NCI-H82 treated with DMSO at 0.1 percent for 48 hours (cell line): ENCODE measurements at regions not wholly inside any gene's neighbourhood (a gene's known extent, or its start where the extent isn't known, plus 50 kb on each side); places are given as distances from the start of the nearest gene placed in this dataset.

Experiments used
- DNase-seq: peaks from one replicate; lab custom pipeline; 2025; ENCODE audit not compliant: unreplicated experiment; lab: John Stamatoyannopoulos, UW

- no peak for DNase-seq
These were observed 375.0 kb downstream of the MAN2A1 start for GRCh38 chr5:110064603-110065268.

DNA sequence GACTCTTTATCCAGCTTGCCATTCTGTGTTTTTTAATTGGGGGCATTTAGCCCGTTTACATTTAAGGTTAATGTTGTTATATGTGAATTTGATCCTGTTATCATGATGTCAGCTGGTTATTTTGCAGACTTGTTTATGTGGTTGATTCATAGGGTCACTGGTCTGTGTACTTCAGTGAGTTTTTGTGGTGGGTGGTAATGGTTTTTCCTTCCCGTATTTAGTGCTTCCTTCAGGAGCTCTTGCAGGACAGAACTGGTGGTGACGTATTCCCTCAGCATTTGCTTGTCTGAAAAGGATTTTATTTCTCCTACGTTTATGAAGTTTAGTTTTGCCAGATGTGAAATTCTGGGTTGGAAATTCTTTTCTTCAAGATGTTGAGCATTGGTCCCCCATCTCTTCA is 381.1 kb downstream of the MAN2A1 start:
- no peak for DNase-seq

- no peak for DNase-seq
These were observed 382.9 kb downstream of the MAN2A1 start for GRCh38 chr5:110072651-110073050.

- no peak for DNase-seq
These were observed 383.8 kb downstream of the MAN2A1 start for GRCh38 chr5:110073534-110073933.

- no peak for DNase-seq
These were observed 385.9 kb downstream of the MAN2A1 start for GRCh38 chr5:110075656-110076055.

- no peak for DNase-seq
These were observed 387.4 kb downstream of the MAN2A1 start for GRCh38 chr5:110077147-110077546.

- no peak for DNase-seq
These were observed 392.5 kb downstream of the MAN2A1 start for GRCh38 chr5:110082194-110082593.

DNA sequence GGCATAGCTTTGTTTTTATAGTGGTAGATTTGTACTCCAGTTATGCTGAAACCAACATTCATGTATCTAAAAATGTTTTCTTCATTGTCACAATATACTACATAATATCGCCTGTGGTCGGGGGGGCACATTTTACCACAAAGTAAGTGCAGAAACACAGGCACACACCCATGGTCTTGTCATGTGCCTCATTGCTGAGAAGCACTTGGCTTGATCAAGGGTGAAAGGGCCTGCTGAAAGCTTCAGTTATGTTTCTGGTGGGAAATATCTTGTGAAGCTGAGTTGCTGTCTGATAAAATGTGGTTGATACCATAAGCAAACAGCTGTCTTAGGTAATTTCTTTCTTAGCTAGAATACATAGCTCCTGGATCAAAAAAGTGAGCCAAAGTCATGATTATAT is 393.1 kb downstream of the MAN2A1 start:
- DNase-seq = no peak

GRCh38 chr5:110085826-110086225 is 396.1 kb downstream of the MAN2A1 start:
- DNase-seq = no peak

- DNase-seq = no peak
These were observed 397.1 kb downstream of the MAN2A1 start for GRCh38 chr5:110086658-110087388.

- DNase-seq = no peak
These were observed 398.1 kb downstream of the MAN2A1 start for GRCh38 chr5:110087829-110088228.

GRCh38 chr5:110088676-110089436 is 399.1 kb downstream of the MAN2A1 start:
- no peak for DNase-seq

- no peak for DNase-seq
These were observed 403.4 kb downstream of the MAN2A1 start for GRCh38 chr5:110092955-110093785.

DNA sequence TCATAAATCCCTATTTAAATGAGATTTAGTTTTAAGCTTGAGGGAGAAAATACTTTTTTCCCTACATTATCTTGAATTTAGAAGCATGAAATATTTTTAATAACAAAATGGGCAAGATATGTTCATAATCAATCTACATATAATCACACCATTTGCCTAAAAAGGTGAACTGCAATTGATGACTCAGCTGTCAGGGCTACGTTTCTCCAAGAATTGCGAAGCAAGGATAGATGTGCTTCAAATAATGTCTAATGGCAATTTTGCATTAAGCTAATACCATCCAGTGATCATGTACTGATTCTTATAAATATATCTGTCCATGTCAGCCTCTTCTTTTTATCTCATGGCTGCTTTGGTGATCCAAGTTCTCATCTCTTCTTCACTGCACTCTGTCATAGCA is 404.4 kb downstream of the MAN2A1 start:
- no peak for DNase-seq

GRCh38 chr5:110094548-110094947 is 404.8 kb downstream of the MAN2A1 start:
- no peak for DNase-seq

DNA sequence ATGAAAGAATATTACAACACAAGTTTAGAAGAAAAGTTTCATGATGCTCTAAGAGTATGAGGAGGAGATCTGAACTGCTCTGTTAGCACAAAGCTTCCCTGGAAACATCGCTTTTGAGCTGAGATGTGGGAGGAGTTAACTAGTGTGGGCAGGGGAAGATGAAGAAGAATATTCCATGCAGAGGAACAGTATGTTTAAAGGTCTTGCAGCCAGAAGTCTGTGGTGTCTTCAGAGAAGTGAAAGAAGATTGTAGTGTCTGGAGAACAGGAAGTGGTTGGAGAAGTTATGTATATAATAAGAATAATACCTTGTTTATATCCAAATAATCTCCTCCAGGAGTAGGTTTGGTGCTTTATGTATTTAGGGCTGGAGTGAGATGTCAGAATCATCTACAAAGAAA is 406.7 kb downstream of the MAN2A1 start:
- DNase-seq = no peak

DNA sequence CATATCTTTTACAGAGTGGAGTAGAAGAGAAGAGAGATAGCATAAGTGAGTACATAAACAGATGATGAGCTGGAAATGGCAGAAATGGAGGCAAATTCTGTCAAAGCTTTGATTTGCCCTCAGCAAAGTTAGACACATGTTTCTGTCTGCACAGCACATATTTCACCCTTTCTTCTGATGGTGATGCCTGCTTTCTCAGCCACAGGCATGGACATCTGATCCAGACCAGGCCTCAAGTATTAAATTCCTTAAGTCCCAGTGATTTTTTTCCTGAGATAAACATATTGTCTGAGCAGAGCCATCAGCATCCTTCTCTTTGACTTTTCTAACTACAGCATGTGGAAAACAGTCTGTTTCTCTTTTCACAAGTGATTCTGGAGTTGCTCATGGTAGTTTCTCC is 409.8 kb downstream of the MAN2A1 start:
- DNase-seq = no peak

DNA sequence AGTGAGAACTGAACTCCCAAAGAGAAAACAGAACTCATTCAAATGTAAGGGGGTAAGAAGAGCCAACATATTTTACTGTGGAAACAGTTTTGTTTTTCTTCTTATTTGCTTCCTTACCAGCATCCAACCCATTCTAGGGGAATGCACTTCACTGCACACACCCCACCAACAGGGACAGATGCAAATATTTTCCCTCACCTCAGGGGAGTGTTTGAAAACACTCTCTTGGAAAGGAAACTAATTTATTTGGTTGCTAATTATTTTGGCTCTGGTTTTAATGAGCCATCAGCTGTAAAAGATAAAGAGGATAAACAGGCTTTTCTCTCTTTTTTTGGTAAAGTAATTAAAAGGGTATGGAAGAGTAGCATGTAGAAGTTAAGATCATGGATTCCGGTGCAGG is 413.4 kb downstream of the MAN2A1 start:
- DNase-seq = no peak

GRCh38 chr5:110104060-110104725 is 414.5 kb downstream of the MAN2A1 start:
- no peak for DNase-seq
